ENCODE measurements at regions not wholly inside any gene's neighbourhood (a gene's known extent, or its start where the extent isn't known, plus 50 kb on each side); places are given as distances from the start of the nearest gene placed in this dataset.
"Not testable (repeated sequence)": the region's sequence is repeated elsewhere in the genome, so short reads cannot be mapped to it uniquely, and the experiment has no call there.

GRCh38 chr19:29884466-29884865, 57.6 kb upstream of the URI1 start:
- Histone ChIP-seq H3K4me1 (ENCODE audit: insufficient read depth, low read length) (peaks cover 5% of the 10 kb centered on the region), H3K27me3 (ENCODE audit: control insufficient read depth in 1 of 2, insufficient read depth in 2 of 2, low read length in 2 of 2) (peaks cover 0 to 5% of the 10 kb centered on the region in 2 experiments), H3K9me3 (ENCODE audit: control insufficient read depth in 1 of 2, insufficient read depth in 1 of 2, low read length in 2 of 2) (no peaks in the 10 kb centered on the region), H3K4me3 (ENCODE audit: low read length) (no peak overlapping the region), H3K36me3 (ENCODE audit: insufficient read depth, low read length) (no peaks in the 10 kb centered on the region), H3K27ac (ENCODE audit: low read depth in 1 of 2, low read length in 2 of 2) (no peak overlapping the region)
- H3K4me3 Mint-ChIP-seq: no peak overlapping the region
- DNase-seq: no peak
- H3K9me3 Mint-ChIP-seq: no peaks in the 10 kb centered on the region
- no peak overlapping the region for H3K27ac Mint-ChIP-seq
- ChIA-PET CTCF (no interaction called here), POLR2A (no interaction called here)
- intact Hi-C loops (cut with DNase I, micrococcal nuclease): no loop called here
- H3K27me3 Mint-ChIP-seq: peaks cover 15% of the 10 kb centered on the region
- H3K4me1 Mint-ChIP-seq (ENCODE audit: low read depth): peaks cover 4% of the 10 kb centered on the region
- ATAC-seq (ENCODE audit: poor library complexity): no peak
- TF ChIP-seq, protein P1, sequence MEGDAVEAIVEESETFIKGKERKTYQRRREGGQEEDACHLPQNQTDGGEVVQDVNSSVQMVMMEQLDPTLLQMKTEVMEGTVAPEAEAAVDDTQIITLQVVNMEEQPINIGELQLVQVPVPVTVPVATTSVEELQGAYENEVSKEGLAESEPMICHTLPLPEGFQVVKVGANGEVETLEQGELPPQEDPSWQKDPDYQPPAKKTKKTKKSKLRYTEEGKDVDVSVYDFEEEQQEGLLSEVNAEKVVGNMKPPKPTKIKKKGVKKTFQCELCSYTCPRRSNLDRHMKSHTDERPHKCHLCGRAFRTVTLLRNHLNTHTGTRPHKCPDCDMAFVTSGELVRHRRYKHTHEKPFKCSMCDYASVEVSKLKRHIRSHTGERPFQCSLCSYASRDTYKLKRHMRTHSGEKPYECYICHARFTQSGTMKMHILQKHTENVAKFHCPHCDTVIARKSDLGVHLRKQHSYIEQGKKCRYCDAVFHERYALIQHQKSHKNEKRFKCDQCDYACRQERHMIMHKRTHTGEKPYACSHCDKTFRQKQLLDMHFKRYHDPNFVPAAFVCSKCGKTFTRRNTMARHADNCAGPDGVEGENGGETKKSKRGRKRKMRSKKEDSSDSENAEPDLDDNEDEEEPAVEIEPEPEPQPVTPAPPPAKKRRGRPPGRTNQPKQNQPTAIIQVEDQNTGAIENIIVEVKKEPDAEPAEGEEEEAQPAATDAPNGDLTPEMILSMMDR (IDR thresholded peaks at IDR 0.05): no peak
- no peaks in the 10 kb centered on the region for H3K36me3 Mint-ChIP-seq (ENCODE audit: low read depth)

- DNase-seq; H3K27ac ChIP-seq (ENCODE audit: low read depth in 1 of 2, low read length in 2 of 2); H3K27me3 Mint-ChIP-seq; H3K4me3 ChIP-seq (ENCODE audit: low read length); ATAC-seq (ENCODE audit: poor library complexity); H3K4me3 Mint-ChIP-seq; H3K27ac Mint-ChIP-seq; POLR2A ChIA-PET; H3K27me3 ChIP-seq (ENCODE audit: control insufficient read depth in 1 of 2, insufficient read depth in 2 of 2, low read length in 2 of 2); H3K36me3 Mint-ChIP-seq (ENCODE audit: low read depth); H3K4me1 ChIP-seq (ENCODE audit: insufficient read depth, low read length); intact Hi-C loops (cut with DNase I, micrococcal nuclease); H3K4me1 Mint-ChIP-seq (ENCODE audit: low read depth); H3K9me3 ChIP-seq (ENCODE audit: control insufficient read depth in 1 of 2, insufficient read depth in 1 of 2, low read length in 2 of 2); H3K9me3 Mint-ChIP-seq; H3K36me3 ChIP-seq (ENCODE audit: insufficient read depth, low read length): not testable (repeated sequence)
- CTCF ChIA-PET: interaction anchor here (0.6 kb wide), 1 partner anchor 19 kb away, joined by 5 read pairs; no protein-coding TSS in a partner anchor
Observed at GRCh38 chr19:29886106-29886505, 55.9 kb upstream of the URI1 start.

- TF ChIP-seq, protein P1 (IDR thresholded peaks at IDR 0.05): no peak
- no peaks in the 10 kb centered on the region for H3K36me3 ChIP-seq (ENCODE audit: insufficient read depth, low read length)
- H3K9me3 ChIP-seq (ENCODE audit: control insufficient read depth in 1 of 2, insufficient read depth in 1 of 2, low read length in 2 of 2): no peaks in the 10 kb centered on the region
- H3K27ac ChIP-seq (ENCODE audit: low read depth in 1 of 2, low read length in 2 of 2): no peak overlapping the region
- Mint-ChIP-seq H3K36me3 (ENCODE audit: low read depth) (no peaks in the 10 kb centered on the region), H3K27me3 (peaks cover 5% of the 10 kb centered on the region), H3K9me3 (no peaks in the 10 kb centered on the region), H3K4me3 (no peak overlapping the region), H3K27ac (no peak overlapping the region), H3K4me1 (ENCODE audit: low read depth) (peaks cover 4% of the 10 kb centered on the region)
- peaks cover 5% of the 10 kb centered on the region for H3K4me1 ChIP-seq (ENCODE audit: insufficient read depth, low read length)
- intact Hi-C loops (cut with DNase I, micrococcal nuclease): no loop called here
- CTCF ChIA-PET: interaction anchor here (0.6 kb wide), 1 partner anchor 19 kb away, joined by 5 read pairs; no protein-coding TSS in a partner anchor
- H3K4me3 ChIP-seq (ENCODE audit: low read length): no peak overlapping the region
- DNase-seq: no peak
- no peaks in the 10 kb centered on the region for H3K27me3 ChIP-seq (ENCODE audit: control insufficient read depth in 1 of 2, insufficient read depth in 2 of 2, low read length in 2 of 2)
- POLR2A ChIA-PET: no interaction called here
- no peak for ATAC-seq (ENCODE audit: poor library complexity)
Observed at GRCh38 chr19:29886586-29886985, 55.5 kb upstream of the URI1 start.

DNA sequence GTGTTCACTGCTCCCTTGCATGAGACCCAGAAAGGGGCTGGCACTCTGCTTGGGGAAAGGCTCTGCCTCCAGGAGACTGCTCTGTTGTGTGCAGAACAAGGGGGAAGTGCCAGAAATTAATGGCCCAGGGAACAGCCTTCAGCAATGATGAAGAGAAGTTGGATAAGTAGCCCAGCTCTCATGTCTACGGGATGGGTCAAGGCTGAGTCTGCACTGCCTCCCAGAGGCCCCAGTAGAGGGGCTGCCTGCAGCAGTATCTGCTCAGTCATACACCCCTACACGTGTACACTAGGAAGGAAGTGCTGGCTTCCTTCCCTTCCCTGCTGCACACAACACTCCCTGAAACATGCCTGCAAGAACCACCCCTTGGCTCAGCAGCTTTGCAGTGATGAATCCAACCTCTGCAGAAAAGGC, 54.6 kb upstream of the URI1 start:
- peaks cover 5% of the 10 kb centered on the region for H3K27me3 Mint-ChIP-seq
- Histone ChIP-seq H3K4me3 (ENCODE audit: low read length) (no peak overlapping the region), H3K27ac (ENCODE audit: low read depth in 1 of 2, low read length in 2 of 2) (no peak overlapping the region), H3K9me3 (ENCODE audit: control insufficient read depth in 1 of 2, insufficient read depth in 1 of 2, low read length in 2 of 2) (no peaks in the 10 kb centered on the region), H3K36me3 (ENCODE audit: insufficient read depth, low read length) (no peaks in the 10 kb centered on the region), H3K4me1 (ENCODE audit: insufficient read depth, low read length) (peaks cover 5% of the 10 kb centered on the region), H3K27me3 (ENCODE audit: control insufficient read depth in 1 of 2, insufficient read depth in 2 of 2, low read length in 2 of 2) (no peaks in the 10 kb centered on the region)
- POLR2A ChIA-PET: no interaction called here
- peaks cover 4% of the 10 kb centered on the region for H3K4me1 Mint-ChIP-seq (ENCODE audit: low read depth)
- no peak overlapping the region for H3K4me3 Mint-ChIP-seq
- H3K36me3 Mint-ChIP-seq (ENCODE audit: low read depth): no peaks in the 10 kb centered on the region
- CTCF ChIA-PET: no interaction called here
- ATAC-seq (ENCODE audit: poor library complexity) (no peak), DNase-seq (no peak)
- TF ChIP-seq, protein P1 (IDR thresholded peaks at IDR 0.05): no peak
- intact Hi-C loops (cut with DNase I, micrococcal nuclease): no loop called here
- H3K9me3 Mint-ChIP-seq: no peaks in the 10 kb centered on the region
- H3K27ac Mint-ChIP-seq: no peak overlapping the region

DNA sequence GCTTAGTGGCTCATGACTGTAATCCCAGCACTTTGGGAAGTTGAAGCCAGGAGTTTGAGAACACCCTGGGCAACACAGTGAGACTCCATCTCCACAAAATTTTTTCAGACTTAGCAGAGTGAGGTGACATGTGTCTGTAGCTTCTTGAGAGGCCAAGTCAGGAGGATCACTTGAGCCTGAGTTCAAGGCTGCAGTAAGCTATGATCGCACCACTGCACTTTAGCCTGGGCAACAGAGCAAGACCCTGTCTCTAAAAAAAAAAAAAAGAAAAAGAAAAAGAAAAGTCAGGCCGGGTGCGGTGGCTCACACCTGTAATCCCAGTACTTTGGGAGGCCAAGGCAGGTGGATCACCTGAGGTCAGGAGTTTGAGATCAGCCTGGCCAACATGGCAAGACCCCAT, 54.0 kb upstream of the URI1 start:
- intact Hi-C loops (cut with DNase I, micrococcal nuclease): not testable (repeated sequence)

More for the DNA sequence above, 54.0 kb upstream of the URI1 start:
- H3K36me3 Mint-ChIP-seq (ENCODE audit: low read depth); CTCF ChIA-PET; POLR2A ChIA-PET; ATAC-seq (ENCODE audit: poor library complexity); H3K4me1 ChIP-seq (ENCODE audit: insufficient read depth, low read length); H3K27ac ChIP-seq (ENCODE audit: low read depth in 1 of 2, low read length in 2 of 2); H3K4me3 ChIP-seq (ENCODE audit: low read length); H3K9me3 Mint-ChIP-seq; H3K36me3 ChIP-seq (ENCODE audit: insufficient read depth, low read length); H3K9me3 ChIP-seq (ENCODE audit: control insufficient read depth in 1 of 2, insufficient read depth in 1 of 2, low read length in 2 of 2); H3K4me3 Mint-ChIP-seq; H3K27ac Mint-ChIP-seq; H3K27me3 ChIP-seq (ENCODE audit: control insufficient read depth in 1 of 2, insufficient read depth in 2 of 2, low read length in 2 of 2); DNase-seq; H3K27me3 Mint-ChIP-seq; H3K4me1 Mint-ChIP-seq (ENCODE audit: low read depth): not testable (repeated sequence)
